Epithelial cell of esophagus (primary cell): ENCODE measurements at regions not wholly inside any gene's neighbourhood (a gene's known extent, or its start where the extent isn't known, plus 50 kb on each side); places are given as distances from the start of the nearest gene placed in this dataset.
"Not testable (repeated sequence)": the region's sequence is repeated elsewhere in the genome, so short reads cannot be mapped to it uniquely, and the experiment has no call there.

Source experiments
- DNase-seq: peaks from one replicate; pipeline ENCODE4 v3.0.0; 2010; ENCODE audit warnings: low read depth
- H3K4me3 ChIP-seq: 2 replicates; pipeline ENCODE4 v1.5.1; 2011; ENCODE audit warnings: mild to moderate bottlenecking, low read length, control low read depth
- CTCF ChIP-seq: IDR thresholded peaks from 2 replicates; pipeline ENCODE4 v1.5.1; 2011; ENCODE audit warnings: low read depth, mild to moderate bottlenecking, low read length, control low read depth, inconsistent platforms; ENCODE audit not compliant: insufficient read depth; ENCODE audit errors: missing control alignments

GRCh38 chr20:25987073-25987927, 290.6 kb upstream of the ZNF337 start:
- TF ChIP-seq CTCF = peak; percentile 23
- DNase-seq = peak; percentile 18
- H3K4me3 ChIP-seq = no peak overlapping the region

DNA sequence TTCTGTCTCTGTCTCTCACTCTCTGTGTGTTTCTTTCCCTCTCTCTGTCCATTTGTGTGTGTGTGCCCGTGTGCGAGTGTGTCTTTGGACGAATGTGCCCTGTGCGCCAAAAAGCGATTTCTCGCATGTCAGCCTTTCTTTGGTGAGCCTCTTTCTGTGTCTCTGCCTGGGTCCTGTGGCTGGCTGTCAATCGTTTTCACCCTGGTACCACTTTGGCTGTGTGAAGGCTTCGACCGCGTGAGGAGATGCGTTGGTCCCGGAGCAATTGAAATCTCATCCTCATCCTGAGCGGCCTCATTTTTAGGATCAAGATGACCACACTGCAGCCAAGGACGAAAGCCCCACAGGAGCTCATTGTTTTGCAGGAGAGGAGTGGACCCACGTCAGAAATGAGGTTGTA, 288.9 kb upstream of the ZNF337 start:
- no peak for DNase-seq
- no peak for TF ChIP-seq CTCF
- no peak overlapping the region for H3K4me3 ChIP-seq

DNA sequence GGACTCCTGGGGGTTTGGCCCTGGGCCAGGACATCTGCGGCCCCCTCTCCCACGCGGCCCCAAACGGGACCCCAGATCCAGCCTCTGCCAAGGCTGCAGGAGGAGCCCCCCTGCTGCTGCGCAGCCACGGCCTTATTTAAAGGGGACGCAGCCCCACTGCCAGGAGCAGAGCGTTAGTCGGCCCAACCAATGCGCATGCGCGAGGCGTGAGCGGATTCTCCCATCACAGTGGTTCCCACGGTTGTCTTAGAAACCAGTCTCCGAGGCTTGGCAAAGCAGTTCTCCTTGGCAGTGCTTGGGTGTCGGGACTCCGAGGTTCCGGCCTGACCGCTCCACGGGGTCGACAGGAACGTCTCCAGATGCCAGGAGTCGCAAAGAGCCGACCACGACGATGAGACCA, 288.3 kb upstream of the ZNF337 start:
- H3K4me3 ChIP-seq = no peak overlapping the region
- peak; percentile 22 for DNase-seq
- no peak for TF ChIP-seq CTCF

DNA sequence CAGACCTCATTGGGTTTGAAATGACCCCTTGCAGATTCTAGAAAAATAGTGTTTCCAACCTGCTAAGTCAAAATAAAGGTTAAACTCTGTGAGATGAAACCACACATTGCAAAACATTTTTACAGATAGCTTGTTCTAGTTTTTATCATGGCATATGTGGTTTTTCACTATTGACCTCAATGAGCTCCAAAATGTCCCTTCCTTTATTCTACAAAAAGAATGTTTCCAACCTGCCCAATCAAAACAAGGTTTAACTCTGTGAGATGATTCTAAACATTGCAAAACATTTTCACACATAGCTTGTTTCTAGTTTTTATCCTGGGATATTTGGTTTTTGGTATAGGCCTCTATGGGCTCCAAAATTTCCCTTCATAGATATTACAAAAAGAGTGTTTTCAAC, 286.0 kb upstream of the ZNF337 start:
- DNase-seq, H3K4me3 ChIP-seq: not testable (repeated sequence)

GRCh38 chr20:25978450-25979190, 282.0 kb upstream of the ZNF337 start:
- not testable (repeated sequence) for DNase-seq, H3K4me3 ChIP-seq

DNA sequence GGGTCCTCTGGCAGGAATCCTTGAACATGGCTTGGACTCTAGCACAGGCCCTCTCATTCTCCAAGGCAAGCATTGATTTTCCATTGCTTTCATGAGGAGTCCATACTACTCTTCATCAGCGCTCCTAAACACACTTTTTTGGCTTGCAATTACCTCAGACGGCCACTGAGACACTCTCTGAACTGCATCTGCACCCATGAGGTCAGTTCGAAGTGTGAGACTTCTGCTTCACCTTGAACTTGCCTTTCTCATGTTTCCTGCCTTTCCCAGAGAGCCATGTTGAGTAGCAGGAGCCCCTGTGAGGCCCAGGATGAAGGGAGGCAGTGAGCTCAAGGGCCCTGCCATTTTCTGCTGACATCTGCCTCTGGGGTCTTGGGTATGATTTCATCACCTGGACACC, 279.2 kb upstream of the ZNF337 start:
- DNase-seq, H3K4me3 ChIP-seq: not testable (repeated sequence)

- DNase-seq, H3K4me3 ChIP-seq: not testable (repeated sequence)
These were observed 268.6 kb upstream of the ZNF337 start for GRCh38 chr20:25965203-25965602.

DNA sequence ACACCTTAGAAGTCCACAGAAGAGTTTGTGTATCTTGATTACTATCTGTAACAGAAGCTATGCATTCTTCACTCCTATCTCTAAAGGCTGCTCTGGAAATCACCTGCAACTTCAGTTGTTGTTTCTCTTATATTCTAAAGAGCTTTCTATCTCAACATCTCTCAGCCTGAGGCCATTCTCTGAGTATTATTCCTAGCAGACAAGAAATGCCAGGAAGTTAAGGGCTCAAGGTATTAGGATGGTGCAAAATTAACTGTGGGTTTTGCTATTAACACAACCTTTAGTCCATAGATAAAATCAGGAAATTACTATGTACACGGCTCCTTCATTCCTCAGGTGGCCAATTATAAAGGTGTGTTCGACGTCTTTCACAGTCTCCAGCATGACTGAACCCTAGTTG, 257.2 kb upstream of the ZNF337 start:
- not testable (repeated sequence) for DNase-seq

GRCh38 chr20:25935230-25935629, 238.6 kb upstream of the ZNF337 start:
- DNase-seq, H3K4me3 ChIP-seq: not testable (repeated sequence)

More for the DNA sequence above, 257.2 kb upstream of the ZNF337 start:
- not testable (repeated sequence) for H3K4me3 ChIP-seq

DNA sequence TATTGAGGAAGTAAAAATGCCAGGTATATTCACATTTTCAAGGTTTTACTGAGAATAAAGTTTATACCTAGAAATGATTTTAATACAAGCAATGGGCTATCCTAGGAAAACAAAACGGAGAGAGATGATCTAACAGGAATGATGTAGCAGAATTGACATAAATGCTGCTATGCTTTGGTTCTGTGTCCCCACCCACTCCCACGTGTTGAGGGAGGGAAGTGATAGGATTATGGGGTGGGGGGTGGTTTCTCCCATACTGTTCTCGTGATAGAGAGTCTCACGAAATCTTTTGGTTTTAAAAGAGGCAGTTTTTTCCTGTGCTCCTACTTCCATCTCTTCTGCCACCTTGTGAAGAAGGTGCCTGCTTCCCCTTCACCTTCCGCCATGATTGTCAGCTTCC, 236.2 kb upstream of the ZNF337 start:
- not testable (repeated sequence) for H3K4me3 ChIP-seq

DNA sequence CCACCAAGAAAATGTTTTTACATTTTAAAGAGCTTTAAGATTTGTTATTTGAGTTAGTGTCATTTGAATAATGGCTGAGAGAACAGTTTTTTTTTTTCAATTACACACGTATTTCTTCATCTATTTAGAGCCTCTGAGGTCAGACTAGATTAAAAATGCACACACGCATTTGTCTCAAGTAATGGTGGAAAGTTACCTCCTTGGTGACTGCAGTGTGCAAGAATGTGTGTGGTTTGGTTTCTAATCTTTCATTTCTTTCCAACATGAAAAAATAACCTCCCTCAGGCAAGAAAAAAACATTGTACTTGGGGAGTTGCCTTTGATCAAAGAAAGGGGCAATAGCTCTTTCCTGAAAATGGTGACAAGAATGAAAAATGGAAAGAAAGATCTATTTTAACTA, 235.5 kb upstream of the ZNF337 start:
- DNase-seq = peak; percentile 65

More for the DNA sequence above, 236.2 kb upstream of the ZNF337 start:
- DNase-seq = not testable (repeated sequence)

GRCh38 chr20:25902321-25902720, 205.7 kb upstream of the ZNF337 start:
- H3K4me3 ChIP-seq = not testable (repeated sequence)
- DNase-seq = peak; percentile 41

More for the DNA sequence above, 235.5 kb upstream of the ZNF337 start:
- not testable (repeated sequence) for H3K4me3 ChIP-seq

DNA sequence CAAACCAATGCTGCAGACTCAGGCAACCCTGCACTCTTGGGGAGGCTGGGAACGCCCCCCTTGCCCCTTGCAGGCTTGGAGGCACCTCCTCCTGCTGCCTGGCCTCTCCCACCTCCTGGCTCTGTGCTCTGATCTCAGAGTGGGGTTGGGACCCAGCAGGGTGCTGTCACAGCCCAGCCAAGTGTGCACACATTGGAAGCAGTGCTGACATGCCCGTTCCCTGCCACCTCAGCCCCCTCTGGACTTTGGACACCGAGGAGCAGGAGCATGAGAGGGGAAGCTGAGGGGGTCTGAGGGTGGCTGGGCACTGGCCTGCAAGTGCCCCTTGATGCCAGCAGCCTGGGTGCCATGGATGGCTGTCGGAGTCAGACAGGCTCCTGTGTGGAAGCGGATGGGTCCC, 202.0 kb upstream of the ZNF337 start:
- DNase-seq, H3K4me3 ChIP-seq: not testable (repeated sequence)

GRCh38 chr20:25879096-25879495, 182.4 kb upstream of the ZNF337 start:
- DNase-seq, H3K4me3 ChIP-seq: not testable (repeated sequence)

- not testable (repeated sequence) for H3K4me3 ChIP-seq, DNase-seq
These were observed 172.0 kb upstream of the ZNF337 start for GRCh38 chr20:25868650-25868979.
